Ishikawa (cell line): ENCODE measurements at regions not wholly inside any gene's neighbourhood (a gene's known extent, or its start where the extent isn't known, plus 50 kb on each side); places are given as distances from the start of the nearest gene placed in this dataset.

Source experiments
- CEBPB ChIP-seq: IDR thresholded peaks from 2 replicates; pipeline ENCODE4 v1.6.1; 2012
- CREB1 ChIP-seq: IDR thresholded peaks from 2 replicates; pipeline ENCODE4 v1.6.1; 2012; ENCODE audit warnings: low read depth
- EGR1 ChIP-seq: IDR thresholded peaks from 2 replicates; pipeline ENCODE4 v1.6.1; 2012
- EP300 ChIP-seq: IDR thresholded peaks from 2 replicates; pipeline ENCODE4 v1.6.1; 2012; ENCODE audit warnings: borderline replicate concordance
- FOXM1 ChIP-seq: IDR thresholded peaks from 2 replicates; pipeline ENCODE4 v1.6.1; 2012; ENCODE audit warnings: low read depth, borderline replicate concordance
- NFIC ChIP-seq: IDR thresholded peaks from 2 replicates; pipeline ENCODE4 v1.6.1; 2012
- RAD21 ChIP-seq: IDR thresholded peaks from 2 replicates; pipeline ENCODE4 v1.6.1; 2012; ENCODE audit warnings: low read depth
- TAF1 ChIP-seq: IDR thresholded peaks from 2 replicates; pipeline ENCODE4 v1.6.1; 2012; ENCODE audit warnings: low read depth, mild to moderate bottlenecking
- TEAD4 ChIP-seq: IDR thresholded peaks from 2 replicates; pipeline ENCODE4 v1.6.1; 2012
- YY1 ChIP-seq: IDR thresholded peaks from 2 replicates; pipeline ENCODE4 v1.6.1; 2012; ENCODE audit warnings: low read depth
- ZBTB7A ChIP-seq: IDR thresholded peaks from 2 replicates; pipeline ENCODE4 v1.6.1; 2012; ENCODE audit warnings: low read depth
- TF ChIP-seq, protein P1 (sequence below): IDR thresholded peaks from 2 replicates; pipeline ENCODE4 v1.6.1; 2012
- TF ChIP-seq, protein P2 (sequence below): IDR thresholded peaks from 2 replicates; pipeline ENCODE4 v1.6.1; 2012
- TF ChIP-seq, protein P3 (sequence below): IDR thresholded peaks from 2 replicates; pipeline ENCODE4 v1.6.1; 2012; ENCODE audit warnings: low read depth, mild to moderate bottlenecking

DNA sequence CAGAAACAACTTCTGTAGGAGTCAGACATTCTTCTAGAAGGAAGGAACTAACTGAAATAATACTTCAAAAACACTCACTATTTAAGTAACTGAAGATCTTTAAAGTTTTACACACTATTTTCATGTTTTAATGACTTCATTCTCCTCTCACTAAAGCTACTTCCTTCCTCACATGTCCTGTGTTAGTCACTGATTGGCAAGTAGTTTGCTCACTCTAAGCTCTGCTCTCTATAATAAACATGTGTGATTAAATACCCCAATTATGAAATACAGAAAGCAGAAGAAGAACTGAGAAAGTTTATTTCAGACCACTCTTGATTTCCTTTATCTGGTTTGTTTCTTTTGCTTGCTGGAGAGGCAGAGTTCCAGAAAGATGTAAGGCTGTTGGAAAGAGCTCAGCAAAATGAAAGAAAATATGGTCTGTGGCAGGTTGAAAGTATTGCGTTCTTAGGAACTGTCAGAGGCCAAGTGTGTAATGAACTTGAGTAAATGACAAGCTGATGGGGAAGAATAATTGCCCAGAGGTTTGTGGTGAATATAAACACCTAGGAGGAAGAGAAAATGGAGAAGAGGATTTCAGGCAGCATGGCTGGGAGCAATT lies 522.0 kb upstream of the SEL1L start:
- TF ChIP-seq CREB1 (no peak), TAF1 (no peak), EP300 (no peak), TEAD4 (no peak), CEBPB (no peak), RAD21 (no peak), ZBTB7A (no peak), NFIC (no peak), FOXM1 (no peak), YY1 (no peak), EGR1 (no peak)
- TF ChIP-seq, protein P1, sequence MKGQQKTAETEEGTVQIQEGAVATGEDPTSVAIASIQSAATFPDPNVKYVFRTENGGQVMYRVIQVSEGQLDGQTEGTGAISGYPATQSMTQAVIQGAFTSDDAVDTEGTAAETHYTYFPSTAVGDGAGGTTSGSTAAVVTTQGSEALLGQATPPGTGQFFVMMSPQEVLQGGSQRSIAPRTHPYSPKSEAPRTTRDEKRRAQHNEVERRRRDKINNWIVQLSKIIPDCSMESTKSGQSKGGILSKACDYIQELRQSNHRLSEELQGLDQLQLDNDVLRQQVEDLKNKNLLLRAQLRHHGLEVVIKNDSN, result no peak
- TF ChIP-seq, protein P2, sequence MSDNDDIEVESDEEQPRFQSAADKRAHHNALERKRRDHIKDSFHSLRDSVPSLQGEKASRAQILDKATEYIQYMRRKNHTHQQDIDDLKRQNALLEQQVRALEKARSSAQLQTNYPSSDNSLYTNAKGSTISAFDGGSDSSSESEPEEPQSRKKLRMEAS, result no peak
- TF ChIP-seq, protein P3, sequence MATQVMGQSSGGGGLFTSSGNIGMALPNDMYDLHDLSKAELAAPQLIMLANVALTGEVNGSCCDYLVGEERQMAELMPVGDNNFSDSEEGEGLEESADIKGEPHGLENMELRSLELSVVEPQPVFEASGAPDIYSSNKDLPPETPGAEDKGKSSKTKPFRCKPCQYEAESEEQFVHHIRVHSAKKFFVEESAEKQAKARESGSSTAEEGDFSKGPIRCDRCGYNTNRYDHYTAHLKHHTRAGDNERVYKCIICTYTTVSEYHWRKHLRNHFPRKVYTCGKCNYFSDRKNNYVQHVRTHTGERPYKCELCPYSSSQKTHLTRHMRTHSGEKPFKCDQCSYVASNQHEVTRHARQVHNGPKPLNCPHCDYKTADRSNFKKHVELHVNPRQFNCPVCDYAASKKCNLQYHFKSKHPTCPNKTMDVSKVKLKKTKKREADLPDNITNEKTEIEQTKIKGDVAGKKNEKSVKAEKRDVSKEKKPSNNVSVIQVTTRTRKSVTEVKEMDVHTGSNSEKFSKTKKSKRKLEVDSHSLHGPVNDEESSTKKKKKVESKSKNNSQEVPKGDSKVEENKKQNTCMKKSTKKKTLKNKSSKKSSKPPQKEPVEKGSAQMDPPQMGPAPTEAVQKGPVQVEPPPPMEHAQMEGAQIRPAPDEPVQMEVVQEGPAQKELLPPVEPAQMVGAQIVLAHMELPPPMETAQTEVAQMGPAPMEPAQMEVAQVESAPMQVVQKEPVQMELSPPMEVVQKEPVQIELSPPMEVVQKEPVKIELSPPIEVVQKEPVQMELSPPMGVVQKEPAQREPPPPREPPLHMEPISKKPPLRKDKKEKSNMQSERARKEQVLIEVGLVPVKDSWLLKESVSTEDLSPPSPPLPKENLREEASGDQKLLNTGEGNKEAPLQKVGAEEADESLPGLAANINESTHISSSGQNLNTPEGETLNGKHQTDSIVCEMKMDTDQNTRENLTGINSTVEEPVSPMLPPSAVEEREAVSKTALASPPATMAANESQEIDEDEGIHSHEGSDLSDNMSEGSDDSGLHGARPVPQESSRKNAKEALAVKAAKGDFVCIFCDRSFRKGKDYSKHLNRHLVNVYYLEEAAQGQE, result no peak
